Fibroblast of lung (primary cell): ENCODE measurements at regions not wholly inside any gene's neighbourhood (a gene's known extent, or its start where the extent isn't known, plus 50 kb on each side); places are given as distances from the start of the nearest gene placed in this dataset.

Experiments used
- EZH2 ChIP-seq: IDR thresholded peaks from 2 replicates; pipeline ENCODE4 v1.5.1; 2012; ENCODE audit warnings: low read length, control low read depth, mild to moderate bottlenecking; ENCODE audit errors: missing control alignments
- TF ChIP-seq, protein P1 (sequence below), 2 donors: IDR thresholded peaks in 1 of 2; conservative IDR thresholded peaks in 1 of 2; 1 replicate in 1 of 2; 2 replicates in 1 of 2; pipeline ENCODE4 v1.5.1; 2011 to 2012; ENCODE audit warnings: low read length in 2 of 2, control low read depth in 1 of 2, inconsistent platforms in 1 of 2, low read depth in 1 of 2, mild to moderate bottlenecking in 1 of 2

GRCh38 chr6:167412506-167412905 is 87.6 kb downstream of the TTLL2 start:
- no peak for TF ChIP-seq EZH2
- TF ChIP-seq, protein P1, sequence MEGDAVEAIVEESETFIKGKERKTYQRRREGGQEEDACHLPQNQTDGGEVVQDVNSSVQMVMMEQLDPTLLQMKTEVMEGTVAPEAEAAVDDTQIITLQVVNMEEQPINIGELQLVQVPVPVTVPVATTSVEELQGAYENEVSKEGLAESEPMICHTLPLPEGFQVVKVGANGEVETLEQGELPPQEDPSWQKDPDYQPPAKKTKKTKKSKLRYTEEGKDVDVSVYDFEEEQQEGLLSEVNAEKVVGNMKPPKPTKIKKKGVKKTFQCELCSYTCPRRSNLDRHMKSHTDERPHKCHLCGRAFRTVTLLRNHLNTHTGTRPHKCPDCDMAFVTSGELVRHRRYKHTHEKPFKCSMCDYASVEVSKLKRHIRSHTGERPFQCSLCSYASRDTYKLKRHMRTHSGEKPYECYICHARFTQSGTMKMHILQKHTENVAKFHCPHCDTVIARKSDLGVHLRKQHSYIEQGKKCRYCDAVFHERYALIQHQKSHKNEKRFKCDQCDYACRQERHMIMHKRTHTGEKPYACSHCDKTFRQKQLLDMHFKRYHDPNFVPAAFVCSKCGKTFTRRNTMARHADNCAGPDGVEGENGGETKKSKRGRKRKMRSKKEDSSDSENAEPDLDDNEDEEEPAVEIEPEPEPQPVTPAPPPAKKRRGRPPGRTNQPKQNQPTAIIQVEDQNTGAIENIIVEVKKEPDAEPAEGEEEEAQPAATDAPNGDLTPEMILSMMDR (conservative IDR thresholded peaks at IDR 0.05 in 1 of 2, IDR thresholded peaks at IDR 0.05 in 1 of 2; ENCODE audit: low read depth in 1 of 2, low read length in 2 of 2), result no peak
